Thyroid gland (tissue), 4 donors: ENCODE measurements at regions not wholly inside any gene's neighbourhood (a gene's known extent, or its start where the extent isn't known, plus 50 kb on each side); places are given as distances from the start of the nearest gene placed in this dataset.

Source experiments
- POLR2A ChIP-seq, 2 donors: fragments of 450-650 bp; IDR thresholded peaks; one replicate each; pipeline ENCODE4 v1.6.1; 2017; ENCODE audit warnings: antibody characterized with exemption in 2 of 2, mild to moderate bottlenecking in 2 of 2, moderate library complexity in 1 of 2
- TF ChIP-seq, protein P1 (sequence below), 6 experiments: fragments of 200-600 bp in 3 of 6; fragments of 450-650 bp in 3 of 6; sonication (generic) in 3 of 6; IDR thresholded peaks; one replicate each; pipeline ENCODE4 v1.5.1; 2016 to 2019; ENCODE audit warnings: antibody characterized with exemption in 6 of 6, mild to moderate bottlenecking in 2 of 6, inconsistent platforms in 1 of 6, moderate library complexity in 1 of 6

DNA sequence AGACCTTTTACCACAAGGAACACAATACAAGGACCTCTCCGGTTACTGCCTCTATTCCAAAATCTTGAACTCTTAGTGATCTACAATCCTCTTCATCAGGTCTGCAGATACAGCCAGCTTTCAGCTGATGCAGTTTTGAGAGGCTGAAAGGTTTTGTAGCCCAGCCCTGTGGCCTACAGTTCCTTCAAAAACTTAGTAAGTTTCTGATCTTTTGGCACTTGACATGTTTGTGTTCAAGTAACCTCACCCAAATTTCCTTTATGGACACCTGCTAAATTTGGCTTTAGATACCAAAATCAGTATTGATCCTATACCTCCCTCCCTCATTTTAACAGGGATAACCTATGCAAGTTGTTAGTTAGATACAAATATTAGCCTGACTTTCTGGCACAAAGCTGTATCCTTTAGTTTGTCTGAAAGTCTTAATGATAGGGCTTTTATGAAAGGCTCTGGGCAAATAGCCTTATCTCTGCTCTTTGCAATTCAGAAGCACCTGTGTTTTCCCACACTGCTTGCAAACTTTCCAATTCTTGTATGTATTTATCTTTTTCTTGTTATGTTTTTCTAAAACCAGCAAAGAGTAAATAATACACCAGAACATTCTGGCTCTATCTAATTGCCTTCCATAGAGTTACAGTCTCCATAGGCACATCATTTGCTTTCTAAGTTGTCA lies 650.5 kb upstream of the KLHL29 start:
- TF ChIP-seq, protein P1, sequence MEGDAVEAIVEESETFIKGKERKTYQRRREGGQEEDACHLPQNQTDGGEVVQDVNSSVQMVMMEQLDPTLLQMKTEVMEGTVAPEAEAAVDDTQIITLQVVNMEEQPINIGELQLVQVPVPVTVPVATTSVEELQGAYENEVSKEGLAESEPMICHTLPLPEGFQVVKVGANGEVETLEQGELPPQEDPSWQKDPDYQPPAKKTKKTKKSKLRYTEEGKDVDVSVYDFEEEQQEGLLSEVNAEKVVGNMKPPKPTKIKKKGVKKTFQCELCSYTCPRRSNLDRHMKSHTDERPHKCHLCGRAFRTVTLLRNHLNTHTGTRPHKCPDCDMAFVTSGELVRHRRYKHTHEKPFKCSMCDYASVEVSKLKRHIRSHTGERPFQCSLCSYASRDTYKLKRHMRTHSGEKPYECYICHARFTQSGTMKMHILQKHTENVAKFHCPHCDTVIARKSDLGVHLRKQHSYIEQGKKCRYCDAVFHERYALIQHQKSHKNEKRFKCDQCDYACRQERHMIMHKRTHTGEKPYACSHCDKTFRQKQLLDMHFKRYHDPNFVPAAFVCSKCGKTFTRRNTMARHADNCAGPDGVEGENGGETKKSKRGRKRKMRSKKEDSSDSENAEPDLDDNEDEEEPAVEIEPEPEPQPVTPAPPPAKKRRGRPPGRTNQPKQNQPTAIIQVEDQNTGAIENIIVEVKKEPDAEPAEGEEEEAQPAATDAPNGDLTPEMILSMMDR (IDR thresholded peaks at IDR 0.05): no peak
- TF ChIP-seq POLR2A (IDR thresholded peaks at IDR 0.05): no peak
